ENCODE measurements at regions not wholly inside any gene's neighbourhood (a gene's known extent, or its start where the extent isn't known, plus 50 kb on each side); places are given as distances from the start of the nearest gene placed in this dataset.

DNA sequence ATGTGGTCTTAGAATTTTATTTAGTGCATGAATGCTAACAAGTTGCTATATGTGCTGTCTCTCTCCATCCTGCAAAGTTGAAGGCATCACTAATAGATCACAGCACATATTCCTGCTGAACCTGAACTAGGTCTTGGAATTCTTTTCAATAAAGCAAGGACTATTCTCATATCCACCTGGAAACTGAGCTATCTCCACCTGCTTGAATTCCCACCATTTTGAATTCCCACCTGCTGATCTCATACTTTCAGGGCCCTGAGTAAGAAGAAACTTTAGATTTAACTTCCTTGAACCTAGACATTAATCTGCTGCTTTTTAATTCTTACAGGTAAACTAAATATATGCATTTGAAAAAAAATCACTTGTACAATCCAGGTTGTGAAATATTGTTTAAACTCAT lies 445.3 kb upstream of the CCL2 start:
- no peak for DNase-seq (ENCODE audit: low read depth in 2 of 3, low spot score in 2 of 3)

DNA sequence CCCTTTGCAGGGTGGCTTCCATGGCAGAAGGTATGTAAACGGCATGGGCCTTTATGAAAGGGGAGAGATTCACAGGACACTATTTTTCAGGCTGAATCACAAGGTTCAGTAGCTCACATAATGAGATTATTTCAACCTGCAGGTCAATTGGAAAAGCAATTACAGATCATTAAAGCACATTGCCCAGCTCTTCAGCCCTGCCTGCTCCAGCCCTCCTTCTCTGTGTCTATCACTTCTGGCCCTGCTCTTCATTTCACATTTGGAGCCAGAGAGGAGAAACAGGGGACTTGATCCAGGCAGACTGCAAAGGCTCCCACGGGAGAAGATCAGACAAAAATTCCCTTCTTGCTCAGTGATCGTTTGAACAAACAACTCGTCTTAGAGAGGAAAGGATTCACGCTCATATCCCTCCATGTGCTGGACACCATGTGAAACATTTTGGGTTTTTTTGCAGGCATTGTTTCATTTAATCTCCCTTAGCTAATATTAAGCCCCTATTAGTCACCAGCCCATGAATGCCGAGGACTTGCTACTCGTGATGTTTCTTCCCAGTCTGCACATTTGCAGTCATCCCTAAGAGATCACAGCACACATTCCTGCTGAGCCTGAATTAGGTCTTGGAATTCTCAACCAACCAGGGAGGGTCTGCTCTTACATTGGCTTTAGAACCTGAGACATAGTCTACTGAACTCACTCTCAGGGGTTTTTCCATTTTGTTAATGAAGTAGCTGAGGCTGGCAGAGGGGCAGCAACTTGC lies 443.9 kb upstream of the CCL2 start:
- DNase-seq (ENCODE audit: low read depth in 2 of 3, low spot score in 2 of 3): no peak

DNA sequence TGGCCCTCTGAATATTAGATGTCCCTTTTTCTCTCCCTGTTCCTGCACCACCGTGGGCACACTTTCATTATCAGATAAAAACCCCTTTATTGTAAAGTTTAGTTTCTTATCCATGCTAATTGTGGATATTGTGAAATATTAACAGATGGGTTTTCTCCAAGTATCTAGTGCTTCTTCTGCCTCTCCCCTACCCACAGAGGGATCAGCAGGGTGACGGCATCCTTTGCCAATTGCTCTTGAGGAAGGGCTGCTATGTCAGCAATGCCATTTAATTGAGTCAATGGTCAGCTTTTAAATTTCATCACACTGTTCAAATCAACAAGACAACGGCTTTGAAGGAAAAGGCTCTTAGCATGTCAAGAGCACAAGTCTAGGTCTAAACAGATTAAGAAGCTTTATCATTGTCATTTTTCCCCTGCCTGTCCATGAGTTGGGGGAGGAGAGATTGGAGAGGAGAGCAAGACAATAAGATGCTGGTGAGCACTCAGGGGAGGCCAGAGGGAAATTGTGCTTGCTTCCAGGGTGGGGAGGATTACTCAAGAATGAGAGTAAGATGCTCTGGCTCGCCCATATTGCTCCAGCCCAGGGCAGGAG lies 443.0 kb upstream of the CCL2 start:
- no peak for DNase-seq (ENCODE audit: low read depth in 2 of 3, low spot score in 2 of 3)

DNA sequence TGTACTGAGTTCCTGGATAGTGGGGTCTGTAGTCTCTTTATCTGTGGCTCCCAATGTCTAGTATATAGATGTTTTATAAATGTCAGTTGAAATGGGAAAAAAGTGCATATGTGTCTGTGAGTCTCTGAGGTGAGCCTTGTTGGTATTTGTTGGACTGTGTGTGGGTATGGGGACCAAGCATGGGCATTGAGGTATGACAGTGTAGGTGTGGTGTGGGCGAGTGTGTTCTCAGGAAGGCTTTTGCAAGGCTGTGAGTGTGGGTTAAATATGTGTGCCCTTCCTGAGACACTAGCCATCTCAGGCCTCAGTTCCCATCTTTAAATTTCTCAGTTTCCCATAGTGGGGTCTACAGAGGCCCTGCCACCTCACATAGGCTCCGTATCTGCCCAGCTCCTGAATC lies 440.2 kb upstream of the CCL2 start:
- no peak for DNase-seq (ENCODE audit: low read depth in 2 of 3, low spot score in 2 of 3)

DNA sequence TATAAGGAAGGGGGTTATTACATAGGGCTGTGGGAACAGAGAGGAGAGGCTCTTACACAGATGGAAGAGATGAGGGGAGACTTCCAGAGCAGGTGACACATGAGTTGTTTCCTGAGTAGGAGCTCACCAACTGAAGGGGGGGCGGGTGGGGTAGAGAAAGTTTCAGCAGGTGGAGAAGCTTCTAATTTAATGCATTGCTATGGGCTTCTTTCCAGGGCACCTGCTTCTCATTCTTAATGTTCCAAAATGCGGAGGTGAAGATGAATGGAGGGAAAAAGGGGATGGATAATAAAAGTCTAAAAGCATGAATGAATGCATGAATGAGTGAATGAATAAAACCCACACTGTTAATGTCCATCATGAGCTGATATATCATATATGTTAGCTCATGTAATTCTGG lies 439.0 kb upstream of the CCL2 start:
- DNase-seq (ENCODE audit: low read depth in 2 of 3, low spot score in 2 of 3): no peak

DNA sequence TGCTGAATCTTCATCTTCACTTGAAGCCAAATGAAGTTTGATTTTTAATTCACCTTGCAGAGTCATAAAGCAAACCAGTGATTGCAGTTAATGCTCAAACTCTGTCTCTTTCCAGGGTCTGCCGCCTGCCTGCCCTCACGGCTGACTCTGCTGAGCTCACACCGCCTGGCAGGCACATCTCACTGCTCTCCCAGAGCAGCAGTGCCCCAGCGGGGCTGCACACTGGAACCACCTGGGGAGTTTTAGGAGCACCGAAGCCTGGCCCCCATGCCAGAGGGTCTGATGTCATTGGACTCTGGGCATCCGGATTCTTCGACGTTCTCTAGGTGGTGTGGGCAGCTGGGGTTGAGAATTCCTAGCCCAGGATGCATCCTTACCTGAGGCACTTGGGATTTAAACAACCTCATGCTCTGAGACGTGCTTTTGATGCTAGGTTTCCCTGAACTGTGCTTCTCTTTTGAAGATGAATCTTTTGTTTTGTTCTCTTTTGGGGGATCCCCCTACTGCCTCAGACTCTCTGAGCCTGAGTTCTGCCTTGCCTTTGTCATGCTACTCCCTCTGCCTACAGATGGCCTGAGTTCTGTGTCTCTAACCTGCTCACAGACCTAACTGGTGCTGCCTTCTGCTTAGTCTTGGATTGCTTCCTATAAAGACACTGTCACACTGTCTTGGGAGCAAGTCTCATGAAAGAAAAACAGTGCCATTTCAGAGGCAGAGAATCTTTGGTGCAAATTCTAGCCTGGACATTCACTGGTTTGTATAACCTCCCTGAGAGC lies 438.1 kb upstream of the CCL2 start:
- no peak for DNase-seq (ENCODE audit: low read depth in 2 of 3, low spot score in 2 of 3)

DNA sequence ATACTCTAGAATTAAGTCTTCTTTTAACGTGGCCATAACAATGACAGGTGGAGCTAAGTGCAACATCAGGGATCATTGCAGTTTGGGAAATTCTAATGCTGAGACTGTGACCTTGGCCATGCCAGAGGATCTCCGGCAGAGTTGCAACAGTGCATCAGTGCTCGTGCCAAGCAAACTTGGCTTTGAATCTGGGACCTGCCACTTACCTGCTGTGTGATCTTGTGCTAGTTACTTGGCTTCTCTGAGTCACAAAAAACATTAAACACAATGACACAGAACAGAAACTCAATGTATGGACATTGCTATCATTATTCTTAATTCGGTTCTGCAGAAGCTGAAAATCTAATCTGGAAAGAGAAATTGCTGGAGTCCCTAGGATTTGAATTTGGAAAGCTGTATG lies 435.5 kb upstream of the CCL2 start:
- no peak for DNase-seq (ENCODE audit: low read depth in 2 of 3, low spot score in 2 of 3)

DNA sequence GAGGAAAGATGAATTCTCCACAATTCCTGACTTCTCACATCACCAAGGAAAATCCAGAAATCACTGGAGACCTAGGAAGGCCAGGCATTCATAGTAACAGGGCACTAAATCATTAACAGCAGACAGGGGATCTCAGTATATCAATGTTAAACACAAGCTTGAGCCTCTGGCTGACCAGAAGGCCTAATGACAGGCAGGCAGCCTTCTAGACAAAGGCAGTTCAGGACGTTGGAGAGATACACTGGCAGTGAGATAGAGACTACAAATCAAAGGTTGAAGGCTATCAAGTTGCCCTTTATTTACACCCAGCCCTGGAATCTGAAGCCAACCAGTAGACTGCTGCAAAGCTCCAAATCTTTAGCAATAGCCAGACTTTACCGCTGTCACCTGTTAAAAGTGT lies 422.8 kb upstream of the CCL2 start:
- no peak for DNase-seq (ENCODE audit: low read depth in 2 of 3, low spot score in 2 of 3)

DNA sequence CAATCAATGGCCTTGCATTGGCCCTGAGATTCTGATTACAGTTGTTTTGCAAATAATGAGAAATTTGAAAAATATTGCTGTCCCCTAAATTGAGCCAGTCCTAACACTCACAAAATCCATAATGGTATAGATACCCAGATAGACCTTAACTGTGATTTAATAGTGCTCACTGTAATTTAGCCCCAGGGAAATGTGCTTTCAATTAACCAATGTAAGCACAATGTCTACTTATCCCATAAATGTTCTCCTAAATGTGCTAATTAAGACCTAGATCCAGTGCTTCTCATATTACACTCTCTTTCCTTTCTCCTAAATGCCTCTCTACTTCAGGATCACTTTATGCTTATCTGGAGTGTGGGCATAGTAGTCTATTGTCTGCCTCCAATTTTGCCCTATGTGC lies 417.8 kb upstream of the CCL2 start:
- DNase-seq (ENCODE audit: low read depth in 2 of 3, low spot score in 2 of 3): no peak

DNA sequence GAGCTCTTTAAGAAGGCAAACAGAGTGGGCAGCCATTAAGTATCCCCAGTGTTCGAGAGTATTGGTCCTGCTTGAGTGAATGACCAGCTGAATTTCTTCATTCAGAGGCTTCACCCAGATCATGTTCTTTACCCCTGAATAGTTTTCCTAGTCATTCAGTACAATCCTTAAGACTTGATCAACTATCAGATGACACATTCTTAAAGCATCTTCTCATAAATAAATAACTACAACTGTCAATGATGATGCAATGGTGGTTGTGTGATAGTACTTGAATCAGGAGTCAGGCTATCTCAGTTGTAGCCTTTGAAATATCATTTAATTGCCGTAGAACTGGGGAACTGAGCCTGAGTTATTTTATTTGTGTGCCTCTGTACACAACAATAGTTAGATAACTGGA lies 416.8 kb upstream of the CCL2 start:
- no peak for DNase-seq (ENCODE audit: low read depth in 2 of 3, low spot score in 2 of 3)

DNA sequence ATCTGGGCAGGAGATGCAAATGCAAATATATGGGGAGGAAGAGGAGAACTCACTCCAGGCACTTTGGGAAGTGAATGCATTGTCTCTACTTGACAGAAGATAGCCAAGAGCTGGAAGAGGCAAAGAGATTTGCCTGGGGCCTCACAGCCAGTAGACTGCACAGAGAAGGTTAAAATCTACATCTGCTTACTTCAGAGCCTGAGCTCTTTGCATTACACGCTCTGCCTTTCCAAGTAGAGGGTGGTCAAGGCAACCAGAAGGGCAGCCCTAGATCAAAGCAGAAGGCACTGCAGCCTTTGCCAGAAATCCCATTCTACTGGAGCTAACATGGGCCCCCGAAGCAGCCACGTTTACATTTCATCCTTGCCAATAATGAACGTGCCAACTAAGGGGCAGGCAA lies 407.2 kb upstream of the CCL2 start:
- DNase-seq (ENCODE audit: low read depth in 2 of 3, low spot score in 2 of 3): no peak

DNA sequence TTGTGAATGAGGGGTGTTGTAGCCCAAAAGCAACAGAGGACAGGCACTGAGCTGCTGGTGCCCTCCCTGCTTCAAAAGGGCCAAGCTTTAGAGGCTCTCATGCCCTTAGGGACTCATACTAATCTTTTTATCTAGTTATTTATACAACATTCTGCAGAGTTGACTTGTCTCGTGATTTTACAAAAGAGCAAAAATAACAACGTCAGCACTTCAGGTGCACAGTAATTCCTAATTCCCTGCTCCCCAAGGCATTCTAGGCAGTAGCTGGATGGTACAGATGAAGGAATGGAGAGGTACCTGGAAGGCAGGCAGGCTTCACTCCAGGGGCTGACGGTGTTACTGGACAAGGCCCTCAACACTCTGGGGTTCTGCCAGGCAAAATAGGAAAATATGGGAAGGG lies 406.7 kb upstream of the CCL2 start:
- no peak for DNase-seq (ENCODE audit: low read depth in 2 of 3, low spot score in 2 of 3)

DNA sequence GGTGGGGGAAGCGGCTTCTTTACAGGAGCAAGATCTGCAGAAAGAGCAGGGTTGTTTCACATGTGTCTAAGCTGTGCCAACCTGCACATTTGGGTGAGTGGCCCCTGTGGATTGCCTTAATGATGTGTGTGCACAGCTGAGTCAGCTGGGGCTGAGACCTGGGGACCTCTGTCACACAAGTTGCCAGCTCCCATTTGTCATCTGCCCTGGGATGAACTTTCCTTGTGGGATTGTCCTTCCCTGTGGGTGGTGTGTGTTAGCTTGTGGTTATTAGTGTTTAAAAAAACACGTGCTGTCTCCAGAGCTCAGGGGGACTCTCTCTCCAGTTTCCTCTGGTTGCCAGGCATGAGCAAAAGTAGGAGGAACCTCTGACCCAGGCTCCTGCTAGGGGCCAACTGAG lies 400.5 kb upstream of the CCL2 start:
- no peak for DNase-seq (ENCODE audit: low read depth in 2 of 3, low spot score in 2 of 3)

DNA sequence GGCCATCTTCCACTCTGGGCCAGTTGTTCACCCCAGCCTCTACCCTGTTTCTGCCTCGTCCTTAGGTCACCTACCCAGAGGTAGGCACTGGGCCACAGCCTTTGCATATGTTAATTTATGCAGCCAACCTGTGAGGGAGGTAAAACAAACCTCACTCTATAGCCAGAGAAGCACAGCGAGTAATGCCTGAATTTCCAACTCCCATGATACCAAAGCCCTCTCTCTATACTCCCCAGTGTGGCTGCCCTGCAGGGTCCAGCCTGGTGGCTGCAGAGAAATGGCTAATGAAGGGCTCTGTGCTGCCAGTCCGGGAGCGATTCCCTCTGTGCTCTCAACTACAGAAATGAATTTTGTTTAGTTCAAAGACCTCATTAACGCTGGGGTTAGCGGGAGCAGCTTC lies 397.0 kb upstream of the CCL2 start:
- no peak for DNase-seq (ENCODE audit: low read depth in 2 of 3, low spot score in 2 of 3)

DNA sequence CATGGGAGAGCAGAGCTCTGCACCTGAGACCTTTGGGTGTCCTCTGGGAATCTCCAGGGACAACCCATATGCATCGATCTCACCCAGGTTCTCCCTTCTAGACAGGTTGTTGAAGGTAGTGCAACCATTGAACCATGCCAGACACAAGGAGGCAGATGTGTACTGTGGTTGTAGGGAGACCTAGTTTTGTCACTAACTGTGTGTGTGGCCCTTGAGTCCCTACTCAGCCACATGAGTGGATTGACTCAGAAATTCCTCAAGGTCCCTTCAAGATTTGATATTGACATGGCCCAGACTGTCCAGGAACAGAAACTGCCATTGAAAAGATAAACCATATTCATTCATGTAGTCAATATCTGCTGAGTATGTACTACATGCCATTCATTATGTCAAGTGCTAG lies 396.4 kb upstream of the CCL2 start:
- DNase-seq (ENCODE audit: low read depth in 2 of 3, low spot score in 2 of 3): no peak

DNA sequence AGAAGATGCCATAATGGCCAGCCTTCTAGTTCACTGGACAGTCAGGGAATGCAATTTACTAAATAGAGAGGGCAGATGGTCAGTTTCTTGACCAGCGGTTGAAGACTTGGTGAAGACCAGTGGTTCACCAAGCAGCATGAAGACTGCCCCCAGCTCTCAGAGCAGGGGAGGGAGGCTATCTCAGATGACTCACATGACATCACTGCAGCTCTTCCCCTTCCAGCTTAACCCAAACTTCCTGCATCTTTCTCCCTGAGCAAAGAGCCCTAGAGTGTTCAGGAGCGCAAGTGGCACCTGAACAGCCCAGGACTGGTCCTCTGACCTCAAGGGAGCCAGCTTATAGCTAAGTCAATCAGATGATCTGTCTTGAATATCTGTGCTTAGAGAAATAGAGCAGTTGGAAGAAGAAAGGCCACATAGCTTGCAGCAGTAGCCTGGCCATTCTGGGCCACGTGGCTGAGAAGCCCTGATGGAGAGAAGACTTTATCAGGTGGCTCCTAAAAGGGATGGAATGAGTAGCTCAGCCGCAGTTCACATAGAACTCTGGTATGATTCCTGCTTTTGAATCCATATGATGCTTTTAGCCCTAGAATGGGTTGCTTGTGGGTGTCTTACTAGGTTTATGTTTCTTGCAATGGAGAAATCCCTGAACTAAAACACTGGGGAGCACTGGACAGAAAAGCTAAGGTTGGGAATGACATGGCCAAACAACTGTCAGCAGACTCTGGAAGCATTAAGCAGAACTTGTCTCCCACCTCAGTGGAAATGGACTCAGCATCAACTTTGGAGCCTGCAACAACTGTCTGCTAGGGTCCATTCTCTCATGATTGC lies 392.1 kb upstream of the CCL2 start:
- DNase-seq (ENCODE audit: low read depth in 2 of 3, low spot score in 2 of 3): no peak

DNA sequence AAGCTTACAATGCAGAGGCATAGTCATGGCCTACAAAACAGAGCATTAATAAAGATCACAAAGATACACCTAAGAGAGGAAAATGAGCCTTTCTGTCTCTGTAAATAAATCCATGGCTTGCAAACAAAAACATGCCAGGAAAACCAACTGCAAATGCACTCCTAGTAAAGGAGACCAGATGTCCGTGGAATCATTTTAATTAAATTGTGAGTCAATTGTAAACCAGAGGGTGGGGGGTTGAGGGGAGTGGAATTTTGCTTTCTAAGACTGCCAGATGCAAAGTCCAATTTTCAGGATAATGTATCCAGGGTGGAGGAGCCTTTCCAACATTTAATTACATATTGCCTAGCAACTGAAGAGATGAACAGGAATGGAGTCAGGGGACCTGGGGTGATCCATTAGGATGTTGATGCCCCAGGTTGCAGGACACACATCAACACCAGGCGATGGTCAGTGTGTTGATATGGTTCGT lies 390.3 kb upstream of the CCL2 start:
- no peak for DNase-seq (ENCODE audit: low read depth in 2 of 3, low spot score in 2 of 3)

DNA sequence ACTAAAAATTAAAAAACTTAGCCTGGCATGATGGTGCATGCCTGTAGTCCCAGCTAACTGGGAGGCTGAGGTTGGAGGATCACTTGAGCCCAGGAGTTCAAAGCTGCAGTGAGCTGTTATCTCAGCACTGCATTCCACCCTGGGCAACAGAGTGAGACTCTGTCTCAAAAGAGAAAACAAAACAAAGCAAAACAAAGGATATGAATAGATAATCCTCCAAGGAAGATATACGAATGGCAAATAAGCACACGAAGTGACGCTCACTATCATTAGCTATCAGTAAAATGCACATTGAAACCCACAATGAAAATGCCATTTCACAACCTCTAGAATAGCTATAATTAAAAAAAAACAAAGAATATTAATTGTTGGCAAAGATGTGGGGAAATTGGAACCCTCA lies 386.2 kb upstream of the CCL2 start:
- no peak for DNase-seq (ENCODE audit: low read depth in 2 of 3, low spot score in 2 of 3)

DNA sequence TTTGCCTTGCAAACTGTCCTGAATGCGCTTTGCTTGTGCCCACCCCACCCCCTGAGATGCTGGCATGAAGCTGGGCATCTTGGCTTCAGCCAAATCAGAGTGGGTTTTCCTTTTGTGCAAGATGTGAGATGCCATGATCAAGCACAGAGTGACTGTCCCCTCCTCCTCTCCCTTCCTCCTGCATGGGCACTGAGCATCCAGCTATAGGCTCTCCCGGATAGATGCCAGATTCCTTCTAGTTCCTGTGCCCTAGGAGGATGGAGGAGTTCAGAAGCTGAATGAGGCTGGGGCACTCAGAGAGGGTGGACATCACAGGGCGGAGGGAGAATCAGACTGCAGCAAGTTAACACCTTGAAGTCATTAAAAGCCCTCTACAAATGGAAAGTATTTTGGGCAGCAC lies 384.1 kb upstream of the CCL2 start:
- DNase-seq (ENCODE audit: low read depth in 2 of 3, low spot score in 2 of 3): no peak

DNA sequence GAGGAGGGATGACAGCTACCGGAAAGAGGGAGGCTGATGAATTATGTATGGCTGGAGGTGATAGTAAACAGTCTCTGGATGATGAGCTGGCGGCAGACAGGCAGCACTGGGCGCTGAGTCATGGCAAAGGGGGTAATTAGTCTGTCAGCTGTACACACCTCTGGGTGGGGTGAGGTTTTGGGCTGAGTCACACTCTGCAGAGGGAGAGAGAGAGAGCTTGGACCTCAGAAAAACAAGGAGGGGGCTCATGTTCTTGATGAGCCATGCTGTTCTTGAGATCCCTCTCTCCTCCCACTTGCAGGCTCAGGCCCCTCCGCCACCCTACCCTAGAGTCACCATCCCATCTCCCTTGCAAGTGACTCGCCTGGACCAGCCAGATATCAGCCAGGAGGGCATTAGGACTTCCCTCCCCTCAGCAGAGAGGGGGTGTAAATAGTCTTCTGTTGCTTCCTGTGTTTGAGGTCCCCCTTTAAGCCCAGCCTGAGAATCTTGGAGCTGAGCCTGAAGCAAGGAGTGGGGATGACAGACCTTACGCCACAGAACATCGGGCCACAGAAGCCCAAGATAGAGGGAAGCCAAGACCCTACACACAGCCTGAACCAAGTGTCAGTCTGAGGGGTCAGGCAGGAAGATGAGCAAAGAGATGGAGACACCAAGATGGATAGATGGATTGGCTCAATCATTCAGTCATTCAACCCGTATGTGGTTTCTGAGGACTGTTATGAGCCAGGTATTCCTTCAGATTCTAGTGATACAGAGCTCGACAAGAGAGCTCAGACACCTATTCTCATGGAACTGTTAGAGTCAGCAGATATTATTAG lies 383.2 kb upstream of the CCL2 start:
- peak in 2 of 3 donors; percentile 45 to 53 for DNase-seq (ENCODE audit: low read depth in 2 of 3, low spot score in 2 of 3)

Data from hematopoietic multipotent progenitor cell (in vitro differentiated cells).